SK-MEL-5 (cell line): ENCODE measurements at regions not wholly inside any gene's neighbourhood (a gene's known extent, or its start where the extent isn't known, plus 50 kb on each side); places are given as distances from the start of the nearest gene placed in this dataset.
A peak's percentile ranks its signal among the peaks of the same experiment; 100 is the strongest.
"Not testable (repeated sequence)": the region's sequence is repeated elsewhere in the genome, so short reads cannot be mapped to it uniquely, and the experiment has no call there.

Source experiments
- DNase-seq: peaks from one replicate; pipeline ENCODE4 v3.0.0-alpha.2; 2016; ENCODE audit warnings: low read depth, low spot score
- in situ Hi-C: cut with HindIII; loops from 2 replicates; pipeline ENCODE4 v1.10.0; 2016; ENCODE audit warnings: low sequenced_read_pairs, high pct_unique_total_duplicates, low pct_unique_long_range_greater_than_20kb

DNA sequence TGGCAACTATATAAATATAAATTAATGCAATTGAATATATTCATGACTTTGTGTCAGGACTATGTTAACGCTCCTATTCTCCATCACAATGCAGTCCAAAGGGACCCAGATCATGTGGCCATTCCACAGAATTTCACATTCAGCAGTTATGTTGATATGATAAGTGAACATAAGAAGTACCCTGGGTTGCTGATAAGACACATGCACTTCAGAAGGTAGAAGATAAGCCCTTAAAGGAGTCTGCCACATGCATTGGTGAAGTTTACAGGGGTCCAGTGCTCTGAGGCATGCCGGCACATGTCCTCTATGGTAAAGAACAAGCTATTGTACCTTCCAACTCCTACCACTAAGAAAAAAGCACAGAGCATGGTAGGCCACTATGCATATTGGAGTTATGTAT, 76.4 kb downstream of the PHAX start:
- in situ Hi-C loops = no loop called here
- no peak for DNase-seq

DNA sequence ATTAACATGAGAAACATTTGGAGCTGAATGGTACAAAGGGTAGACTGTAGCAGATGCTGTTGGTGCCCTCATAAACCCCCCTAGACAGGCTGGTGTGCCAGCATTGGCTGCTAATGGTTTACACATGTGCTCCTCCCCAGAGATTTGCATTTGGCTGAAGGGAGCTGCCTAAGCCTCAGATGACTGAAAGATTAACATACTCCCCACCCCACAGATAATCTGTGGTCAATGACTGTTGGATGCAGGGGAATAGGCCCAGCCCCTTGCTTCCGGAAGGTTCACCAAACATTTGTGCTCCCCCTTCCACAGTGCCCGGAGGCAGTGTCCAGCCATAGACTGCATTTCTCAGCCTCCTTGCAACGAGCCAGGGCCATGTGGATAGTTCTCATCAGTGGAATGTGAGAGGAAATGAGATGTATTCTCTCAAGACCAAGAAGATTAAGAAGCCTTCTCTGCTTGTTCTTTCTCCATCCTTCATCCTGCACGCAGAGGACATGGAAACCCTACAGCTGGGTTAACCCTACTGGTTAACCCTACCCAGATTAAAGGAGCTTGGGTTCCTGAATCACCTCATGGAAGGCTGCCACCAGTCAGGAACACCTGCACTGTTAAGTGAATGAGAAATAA, 79.6 kb downstream of the PHAX start:
- peak; percentile 95 for DNase-seq
- in situ Hi-C loops = no loop called here

DNA sequence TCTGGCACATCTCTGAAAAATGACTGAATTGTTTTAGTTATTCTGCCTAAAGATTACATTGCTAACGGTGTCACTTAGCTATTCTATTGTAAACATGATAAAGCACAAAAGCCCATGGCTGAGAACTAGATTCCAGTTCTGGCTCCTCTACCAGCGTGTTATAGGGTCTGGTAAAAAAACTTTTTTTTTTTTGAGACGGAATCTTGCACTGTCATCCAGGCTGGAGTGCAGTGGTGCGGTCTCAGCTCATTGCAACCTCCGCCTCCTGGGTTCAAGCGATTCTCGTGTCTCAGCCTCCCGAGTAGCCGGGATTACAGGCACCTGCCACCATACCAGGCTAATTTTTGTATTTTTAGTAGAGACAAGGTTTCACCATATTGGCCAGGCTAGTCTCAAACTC, 80.6 kb downstream of the PHAX start:
- DNase-seq, in situ Hi-C loops: not testable (repeated sequence)

DNA sequence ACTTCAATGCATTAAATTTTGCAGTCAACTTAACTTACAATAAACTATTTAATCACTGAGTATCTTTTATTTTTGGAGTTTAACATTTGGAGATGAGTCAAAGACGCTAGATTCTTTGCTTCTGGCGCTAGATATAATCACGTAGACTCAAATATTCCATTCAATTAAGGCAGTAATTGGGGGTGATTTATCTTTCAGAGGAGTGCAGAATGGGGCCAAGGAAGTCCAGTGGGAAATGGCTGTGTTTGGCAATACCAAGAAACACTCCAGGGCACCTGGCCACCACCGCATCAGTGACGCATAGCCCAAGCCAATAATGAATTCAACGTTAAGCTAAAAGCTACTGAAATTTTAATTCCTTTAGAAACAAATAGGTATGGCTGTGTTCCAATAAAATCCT, 81.2 kb downstream of the PHAX start:
- in situ Hi-C loops = no loop called here
- no peak for DNase-seq

DNA sequence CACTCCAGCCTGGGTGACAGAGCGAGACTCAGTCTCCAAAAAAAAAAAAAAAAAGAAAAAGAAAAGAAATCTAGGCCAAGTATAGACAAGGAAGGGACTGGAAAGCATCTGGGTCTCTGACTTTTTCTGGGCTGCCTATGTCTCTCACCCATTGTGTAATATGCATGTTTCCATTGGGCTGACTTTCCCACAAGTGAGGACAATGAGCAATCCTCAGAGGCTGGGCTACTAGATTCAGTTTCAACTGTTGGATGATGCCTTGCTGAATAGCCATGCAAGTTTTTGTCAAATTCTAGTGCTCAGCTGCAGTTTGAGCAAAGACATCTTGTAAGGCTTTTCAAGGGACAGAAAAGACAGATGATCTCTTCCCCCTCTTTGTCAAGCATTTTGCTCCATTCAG, 82.1 kb downstream of the PHAX start:
- in situ Hi-C loops = no loop called here
- DNase-seq = no peak

DNA sequence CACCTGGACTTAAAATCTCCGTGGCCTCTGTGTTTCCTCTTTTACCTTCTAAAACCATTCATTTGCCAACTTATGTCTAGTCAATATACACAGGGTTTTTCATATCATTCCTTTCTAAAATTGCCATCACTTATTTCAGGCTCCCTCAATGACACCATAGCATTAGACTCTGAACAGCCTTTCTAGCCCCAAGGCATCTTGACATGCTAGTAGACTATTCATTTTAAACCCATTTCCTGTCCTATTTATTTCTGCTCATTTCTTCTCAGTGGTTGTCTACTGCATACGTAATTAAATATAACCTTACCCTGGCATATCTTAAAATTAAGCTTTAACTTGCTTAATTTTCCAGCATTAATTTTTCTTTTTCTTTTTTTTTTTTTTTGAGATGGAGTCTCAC, 83.2 kb downstream of the PHAX start:
- in situ Hi-C loops = no loop called here
- DNase-seq = no peak

DNA sequence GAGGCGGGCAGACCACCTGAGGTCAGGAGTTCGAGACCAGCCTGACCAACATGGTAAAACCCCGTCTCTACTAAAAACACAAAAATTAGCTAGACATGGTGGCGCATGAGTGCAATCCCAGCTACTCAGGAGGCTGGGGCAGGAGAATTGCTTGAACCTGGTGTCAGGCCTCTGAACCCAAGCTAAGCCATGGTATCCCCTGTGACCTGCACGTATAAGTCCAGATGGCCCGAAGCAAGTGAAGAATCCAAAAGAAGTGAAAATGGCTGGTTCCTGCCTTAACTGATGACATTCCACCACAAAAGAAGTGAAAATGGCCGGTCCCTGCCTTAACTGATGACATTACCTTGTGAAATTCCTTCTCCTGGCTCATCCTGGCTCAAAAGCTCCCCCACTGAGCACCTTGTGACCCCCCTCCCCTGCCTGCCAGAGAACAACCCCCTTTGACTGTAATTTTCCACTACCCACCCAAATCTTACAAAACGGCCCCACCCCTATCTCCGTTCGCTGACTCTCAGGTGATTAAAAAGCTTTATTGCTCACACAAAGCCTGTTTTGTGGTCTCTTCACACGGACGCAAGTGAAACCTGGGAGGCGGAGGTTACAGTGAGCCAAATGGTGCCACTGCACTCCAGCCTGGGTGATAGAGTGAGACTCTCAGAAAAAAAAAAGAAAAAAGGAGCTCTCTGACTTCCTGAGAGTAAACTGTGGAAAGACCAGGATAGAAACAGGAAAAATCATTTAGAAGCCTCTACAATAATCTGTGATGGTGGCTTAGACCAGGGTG, 84.1 kb downstream of the PHAX start:
- DNase-seq = peak; percentile 89
- in situ Hi-C loops = not testable (repeated sequence)

DNA sequence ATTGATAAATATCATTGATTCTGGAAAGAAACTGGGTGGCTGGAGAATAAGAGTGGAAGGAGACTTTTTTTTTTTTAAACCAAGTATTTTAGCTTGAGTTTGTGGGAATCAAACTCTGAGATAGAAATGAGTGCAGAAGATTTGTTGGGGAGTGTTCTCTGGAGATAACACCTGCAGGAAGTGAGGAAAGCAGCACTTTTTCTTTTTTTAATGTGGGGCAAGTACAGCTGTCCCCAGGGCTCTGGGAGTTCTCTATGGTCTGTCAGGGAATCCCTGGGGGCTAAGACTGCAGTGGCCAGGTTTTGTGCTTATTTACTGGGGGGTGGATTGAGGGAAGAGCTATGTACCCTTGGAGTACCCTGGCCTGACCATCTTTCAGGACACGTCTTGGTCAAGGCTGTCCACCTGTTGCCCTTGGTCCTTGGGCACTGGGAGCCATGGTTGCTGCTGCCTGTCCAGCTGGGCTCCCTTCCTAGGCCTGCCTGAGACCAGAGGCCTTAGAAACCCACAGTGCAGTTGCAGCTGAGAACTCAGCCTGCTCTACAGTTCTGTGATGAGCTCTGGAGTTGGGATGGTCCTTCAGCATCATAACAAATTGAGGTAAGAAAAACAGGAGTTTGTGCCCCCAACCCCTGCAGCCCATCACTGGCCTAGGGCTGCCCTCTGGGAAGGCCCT, 85.8 kb downstream of the PHAX start:
- in situ Hi-C loops = no loop called here
- DNase-seq = no peak

DNA sequence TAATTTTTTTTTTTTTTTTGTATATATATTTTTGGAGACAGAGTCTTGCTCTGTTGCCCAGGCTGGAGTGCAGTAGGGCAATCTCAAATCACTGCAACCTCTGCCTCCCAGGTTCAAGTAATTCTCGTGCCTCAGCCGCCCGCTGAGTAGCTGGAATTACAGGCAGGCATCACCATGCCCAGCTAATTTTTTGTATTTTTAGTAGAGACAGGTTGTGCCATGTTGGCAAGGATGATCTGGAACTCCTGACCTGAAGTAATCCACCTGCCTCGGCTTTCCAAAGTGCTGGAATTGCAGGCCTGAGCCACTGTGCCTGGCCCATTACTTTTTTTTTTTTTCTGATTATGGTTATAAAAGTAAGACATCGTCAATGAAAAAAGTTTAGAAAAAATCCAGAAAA, 84.0 kb upstream of the LMNB1 start:
- in situ Hi-C loops = no loop called here
- no peak for DNase-seq

DNA sequence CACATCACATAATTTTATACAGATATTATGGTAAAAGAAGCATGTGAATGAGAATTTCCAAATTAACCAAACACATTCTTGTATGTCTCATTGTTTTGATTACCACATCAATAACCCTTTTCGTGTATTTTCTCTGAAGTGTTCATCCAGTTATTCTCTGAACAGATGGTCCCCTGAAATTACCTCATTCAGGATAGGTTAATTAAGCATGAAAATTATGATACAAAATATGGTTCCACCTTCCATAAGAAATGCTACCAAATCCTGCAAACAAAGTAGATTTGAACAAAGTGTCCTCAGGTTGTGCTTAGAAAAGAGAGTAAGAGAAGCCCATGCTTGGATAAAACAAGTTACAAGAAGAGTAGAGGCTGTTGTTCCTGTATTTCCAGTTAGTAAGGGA, 83.1 kb upstream of the LMNB1 start:
- in situ Hi-C loops = no loop called here
- DNase-seq = no peak

DNA sequence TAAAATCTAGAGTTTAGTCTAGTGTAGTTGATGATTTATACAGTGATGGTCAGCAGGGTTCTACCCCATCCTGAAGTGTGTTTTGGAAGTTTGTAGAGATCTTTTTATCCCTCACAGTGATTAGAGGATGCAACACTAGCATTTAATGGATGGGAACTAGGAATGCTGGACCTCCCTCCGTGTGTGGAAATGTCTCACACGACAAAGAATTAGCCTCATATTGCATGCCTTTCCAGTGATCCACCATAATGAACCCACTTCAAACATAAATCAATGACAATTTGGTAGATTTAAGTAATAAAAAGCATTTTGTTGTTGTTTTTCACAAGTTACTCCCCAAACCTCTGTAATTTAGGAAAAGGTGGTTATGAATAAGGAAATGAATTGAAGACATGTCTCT, 82.5 kb upstream of the LMNB1 start:
- in situ Hi-C loops = no loop called here
- no peak for DNase-seq

DNA sequence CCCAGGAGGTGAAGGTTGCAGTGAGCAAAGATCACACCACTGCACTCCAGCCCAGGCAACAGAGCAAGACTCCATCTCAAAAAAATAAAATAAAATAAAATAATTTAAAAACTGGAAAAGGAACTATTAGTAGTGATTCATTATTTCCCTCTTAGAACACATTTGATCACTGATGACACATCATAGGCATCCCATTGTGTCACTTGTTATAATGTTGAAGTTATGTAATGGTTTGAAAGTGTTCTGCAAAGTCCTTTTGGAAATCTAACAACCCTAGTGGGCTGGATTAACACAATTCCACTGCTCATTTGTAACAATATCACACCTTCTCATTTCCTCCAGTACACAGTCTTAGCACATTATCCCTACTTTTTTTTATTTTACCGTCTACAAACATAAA, 81.8 kb upstream of the LMNB1 start:
- in situ Hi-C loops = no loop called here
- no peak for DNase-seq

DNA sequence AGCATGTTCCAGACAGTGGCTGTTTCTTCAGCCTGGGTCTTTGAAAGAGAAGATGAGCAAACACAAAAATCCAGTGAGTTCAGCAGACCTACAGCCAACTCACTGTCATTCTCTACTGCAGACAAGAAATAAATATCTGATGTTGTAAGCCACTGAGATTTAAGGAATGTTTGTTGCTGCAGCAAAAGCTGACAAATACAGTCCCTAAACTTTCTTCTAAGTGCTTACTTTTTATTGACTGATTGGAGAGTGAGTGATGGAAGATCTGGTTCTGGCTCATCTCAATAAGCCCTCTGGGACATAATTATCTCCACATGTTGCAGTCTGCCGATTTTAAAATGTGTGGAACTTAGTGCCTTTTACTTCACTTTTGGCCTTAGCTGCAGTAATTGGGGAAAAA, 69.9 kb upstream of the LMNB1 start:
- in situ Hi-C loops = no loop called here
- DNase-seq = no peak

DNA sequence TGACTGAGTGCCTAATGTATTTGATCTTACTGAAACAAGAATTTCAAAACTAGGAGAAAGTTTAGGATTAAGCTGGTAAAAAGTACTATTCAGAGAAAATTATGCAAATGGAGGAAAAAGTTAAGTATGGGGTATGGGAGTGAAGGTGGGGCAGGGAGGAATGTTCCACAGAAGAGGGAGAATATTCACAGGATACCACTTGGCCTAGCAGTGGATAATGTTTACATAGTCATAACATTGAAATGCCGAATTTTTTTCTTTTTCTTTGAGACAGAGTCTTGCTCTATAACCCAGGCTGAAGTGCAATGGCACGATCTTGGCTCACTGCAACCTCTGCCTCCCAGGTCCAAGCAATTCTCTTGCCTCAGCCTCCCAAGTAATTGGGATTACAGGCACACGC, 61.2 kb upstream of the LMNB1 start:
- DNase-seq = no peak
- in situ Hi-C loops = no loop called here

DNA sequence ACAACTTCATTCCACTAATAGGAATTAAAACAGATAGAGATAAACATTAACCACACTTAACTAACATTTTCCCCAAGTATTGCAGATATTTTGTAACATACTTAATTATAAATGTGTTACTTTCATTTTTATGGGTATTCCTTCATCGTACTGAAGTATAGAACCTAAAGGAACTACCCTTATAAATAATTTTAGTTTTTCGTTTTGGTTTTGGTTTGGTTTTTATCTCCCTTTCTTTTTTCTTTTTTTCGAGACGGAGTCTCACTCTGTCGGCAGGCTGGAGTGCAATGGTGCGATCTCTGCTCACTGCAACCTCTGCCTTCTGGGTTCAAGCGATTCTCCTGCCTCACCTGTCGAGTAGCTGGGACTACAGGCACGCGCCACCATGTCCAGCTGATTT, 60.1 kb upstream of the LMNB1 start:
- no peak for DNase-seq
- in situ Hi-C loops = no loop called here

DNA sequence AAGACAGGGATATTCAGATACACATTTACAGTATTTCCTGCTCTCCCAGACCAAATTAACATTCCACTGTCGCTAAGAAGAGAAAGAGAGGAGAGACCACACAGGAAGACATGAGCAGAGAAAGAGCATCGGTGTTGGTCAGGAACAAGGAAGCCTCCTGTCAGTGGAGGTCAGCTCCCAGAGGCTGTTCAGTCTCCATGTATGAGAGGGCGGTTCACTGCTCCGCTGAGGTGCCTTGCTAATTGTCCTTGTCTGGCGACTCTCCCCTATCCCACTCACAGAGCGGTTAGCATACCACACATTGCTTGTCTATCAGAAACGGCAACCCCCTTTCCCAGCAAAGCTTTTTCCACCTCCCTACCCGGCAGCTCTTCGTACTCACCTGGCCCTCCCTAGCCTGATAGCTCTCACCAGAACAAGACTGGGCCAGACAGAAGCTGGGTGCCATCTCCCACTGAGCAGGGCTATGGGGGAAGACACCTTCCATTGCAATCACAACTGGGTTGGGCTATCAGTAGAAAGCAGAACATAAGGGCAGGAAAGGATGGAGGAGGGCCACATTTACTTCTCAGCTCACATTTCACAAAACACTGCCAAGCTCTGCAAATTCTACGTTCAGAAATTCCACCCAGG, 58.6 kb upstream of the LMNB1 start:
- no peak for DNase-seq
- in situ Hi-C loops = no loop called here

DNA sequence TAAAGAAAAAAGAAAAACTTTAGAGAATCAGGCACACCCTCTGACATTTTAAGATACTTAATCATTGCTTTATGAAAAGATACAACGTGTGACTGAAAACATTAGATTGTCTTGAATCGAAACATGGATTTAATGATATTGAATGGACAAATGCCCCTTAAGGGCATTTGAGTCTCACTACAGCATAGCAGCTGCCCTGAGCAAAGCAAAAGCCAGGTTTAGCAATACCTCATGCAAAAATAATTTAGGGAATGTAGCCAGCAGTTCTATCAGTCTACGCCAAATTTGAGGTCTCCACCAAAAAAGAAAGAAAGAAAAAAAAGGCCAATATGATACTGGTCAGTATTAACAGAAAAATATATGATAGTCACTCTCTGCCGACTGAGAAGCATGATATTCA, 56.6 kb upstream of the LMNB1 start:
- in situ Hi-C loops = no loop called here
- no peak for DNase-seq

DNA sequence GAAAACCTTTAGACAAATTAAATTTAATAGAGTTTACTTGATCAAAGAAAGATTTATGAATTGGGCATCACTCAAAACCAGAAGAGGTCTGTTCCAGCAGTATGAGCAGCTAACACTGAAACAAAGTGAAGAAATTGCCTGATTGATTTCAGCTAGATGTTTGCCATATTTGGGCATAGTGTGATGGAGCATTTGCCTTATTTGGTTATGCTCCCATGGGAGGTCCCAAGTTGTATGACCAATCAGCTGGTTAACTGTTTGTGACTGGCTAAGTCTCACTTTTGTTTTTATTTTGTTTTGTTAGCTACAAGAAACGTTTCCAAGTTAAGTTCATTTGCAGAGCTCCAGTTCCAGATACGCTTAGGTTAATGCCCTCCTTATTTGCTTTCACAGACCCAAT, 53.3 kb upstream of the LMNB1 start:
- in situ Hi-C loops = no loop called here
- no peak for DNase-seq
